Mesenchymal stem cell (in vitro differentiated cells and primary cell): ENCODE measurements at regions not wholly inside any gene's neighbourhood (a gene's known extent, or its start where the extent isn't known, plus 50 kb on each side); places are given as distances from the start of the nearest gene placed in this dataset.

Experiments
- DNase-seq: peaks from one replicate; pipeline ENCODE4 v3.0.0-alpha.2; 2013
- H2AFZ ChIP-seq: one replicate; pipeline ENCODE4 v1.6.1; 2013; ENCODE audit warnings: low read depth, mild to moderate bottlenecking, control low read depth, inconsistent platforms, low read length, moderate library complexity
- H2AK5ac ChIP-seq: 2 replicates; pipeline ENCODE4 v1.6.1; 2013; ENCODE audit warnings: low read length, moderate library complexity, mild to moderate bottlenecking, inconsistent platforms; ENCODE audit not compliant: severe bottlenecking
- H2BK120ac ChIP-seq: one replicate; pipeline ENCODE4 v1.6.1; 2013; ENCODE audit warnings: low read depth, mild to moderate bottlenecking, inconsistent platforms, low read length, moderate library complexity
- H2BK12ac ChIP-seq, 2 experiments: one replicate each; pipeline ENCODE4 v1.6.1; 2013; ENCODE audit warnings: inconsistent platforms in 2 of 2, low read length in 2 of 2, mild to moderate bottlenecking in 2 of 2, moderate library complexity in 2 of 2, control low read depth in 1 of 2
- H2BK15ac ChIP-seq: one replicate; pipeline ENCODE4 v1.6.1; 2013; ENCODE audit warnings: mild to moderate bottlenecking, low read depth, inconsistent platforms; ENCODE audit not compliant: poor library complexity, severe bottlenecking
- H2BK5ac ChIP-seq: 2 replicates; pipeline ENCODE4 v1.6.1; 2013; ENCODE audit warnings: low read depth, mild to moderate bottlenecking, low read length, control low read depth, inconsistent platforms; ENCODE audit not compliant: poor library complexity, severe bottlenecking
- H3K14ac ChIP-seq, 2 experiments: one replicate each; pipeline ENCODE4 v1.6.1; 2013; ENCODE audit warnings: inconsistent platforms in 2 of 2, low read length in 2 of 2, control low read depth in 1 of 2, mild to moderate bottlenecking in 1 of 2, moderate library complexity in 1 of 2
- H3K18ac ChIP-seq, 2 experiments: one replicate each; pipeline ENCODE4 v1.6.1; 2013; ENCODE audit warnings: inconsistent platforms in 2 of 2, low read length in 2 of 2, control low read depth in 1 of 2, low read depth in 1 of 2, mild to moderate bottlenecking in 1 of 2
- H3K23ac ChIP-seq, 2 experiments: one replicate each; pipeline ENCODE4 v1.6.1; 2013; ENCODE audit warnings: inconsistent platforms in 2 of 2, low read length in 2 of 2, mild to moderate bottlenecking in 2 of 2, moderate library complexity in 2 of 2, control low read depth in 1 of 2
- H3K27ac ChIP-seq: 2 replicates; pipeline ENCODE4 v1.5.1; 2013; ENCODE audit warnings: mild to moderate bottlenecking, moderate library complexity, low read length, control low read depth, inconsistent platforms; ENCODE audit not compliant: poor library complexity, severe bottlenecking
- H3K27me3 ChIP-seq, 2 experiments: 2 replicates each; pipeline versions ENCODE4 v1.6.1 to v1.7.0; 2013; ENCODE audit warnings: low read length in 2 of 2, mild to moderate bottlenecking in 2 of 2, moderate library complexity in 2 of 2, control low read depth in 1 of 2, inconsistent platforms in 1 of 2; ENCODE audit not compliant: control insufficient read depth in 1 of 2, insufficient read depth in 1 of 2
- H3K36me3 ChIP-seq, 2 experiments: 2 replicates each; pipeline versions ENCODE4 v1.6.1 to v1.7.0; 2013; ENCODE audit warnings: low read length in 2 of 2, control low read depth in 1 of 2, inconsistent platforms in 1 of 2, low read depth in 1 of 2, mild to moderate bottlenecking in 1 of 2; ENCODE audit not compliant: insufficient read depth in 2 of 2, control insufficient read depth in 1 of 2
- H3K4ac ChIP-seq, 2 experiments: one replicate each; pipeline ENCODE4 v1.6.1; 2013; ENCODE audit warnings: inconsistent platforms in 2 of 2, low read length in 2 of 2, mild to moderate bottlenecking in 2 of 2, moderate library complexity in 2 of 2, control low read depth in 1 of 2, low read depth in 1 of 2
- H3K4me1 ChIP-seq: 2 replicates; pipeline ENCODE4 v1.6.1; 2013; ENCODE audit warnings: low read depth, low read length, control low read depth; ENCODE audit not compliant: control insufficient read depth, insufficient read depth
- H3K4me2 ChIP-seq: 2 replicates; pipeline ENCODE4 v1.6.1; 2013; ENCODE audit warnings: low read length, mild to moderate bottlenecking, inconsistent platforms; ENCODE audit not compliant: poor library complexity, severe bottlenecking
- H3K4me3 ChIP-seq, 2 experiments: 2 replicates each; pipeline versions ENCODE4 v1.5.1 to v1.7.0; 2013; ENCODE audit warnings: low read length in 2 of 2, mild to moderate bottlenecking in 2 of 2, control low read depth in 1 of 2, low read depth in 1 of 2; ENCODE audit not compliant: insufficient read depth in 1 of 2
- H3K79me1 ChIP-seq: replicated peaks from 2 replicates; pipeline ENCODE4 v1.6.1; 2013; ENCODE audit warnings: mild to moderate bottlenecking, control low read depth, low read length, inconsistent platforms; ENCODE audit not compliant: poor library complexity, severe bottlenecking
- H3K9ac ChIP-seq: 2 replicates; pipeline ENCODE4 v1.7.0; 2013; ENCODE audit warnings: mild to moderate bottlenecking, low read length, moderate library complexity
- H3K9me3 ChIP-seq: 2 replicates; pipeline ENCODE4 v1.7.0; 2013; ENCODE audit warnings: mild to moderate bottlenecking, low read length; ENCODE audit not compliant: control insufficient read depth
- H4K8ac ChIP-seq: one replicate; pipeline ENCODE4 v1.6.1; 2013; ENCODE audit warnings: inconsistent platforms, mild to moderate bottlenecking, low read length, moderate library complexity
- H4K91ac ChIP-seq: one replicate; pipeline ENCODE4 v1.6.1; 2013; ENCODE audit warnings: mild to moderate bottlenecking, low read length, inconsistent platforms
- WGBS: methylation state at CpG from one replicate; pipeline ENCODE4 v1.1.7; 2013; ENCODE audit warnings: mixed read lengths; 5-methylcytosine and 5-hydroxymethylcytosine counted together

DNA sequence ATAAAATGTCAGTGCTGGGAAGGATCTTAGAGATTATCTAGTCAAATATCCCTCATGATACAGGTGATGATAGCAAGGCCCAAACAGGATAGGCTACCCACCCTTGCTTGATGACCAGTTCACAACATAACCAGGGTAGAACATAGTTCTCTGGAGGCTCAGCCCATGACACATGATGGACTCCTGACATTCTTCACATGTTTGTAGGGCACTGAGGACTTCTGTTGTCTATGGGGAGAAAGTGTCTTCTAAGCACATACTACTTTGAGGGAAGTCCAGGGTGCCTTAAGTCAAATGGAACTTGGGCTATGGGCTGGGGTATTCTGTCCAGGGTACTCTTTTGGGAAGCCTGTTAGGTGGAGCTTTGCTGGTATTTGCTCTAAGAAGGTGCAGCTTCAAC lies 148.9 kb downstream of the GLUL start:
- Histone ChIP-seq H3K4me3 (no peak overlapping the region), H3K9me3 (no peaks in the 10 kb centered on the region), H3K79me1 (no peaks in the 10 kb centered on the region), H3K9ac (no peak overlapping the region), H3K27me3 (peaks cover 0 to 2% of the 10 kb centered on the region in 2 experiments), H2BK120ac (no peak overlapping the region), H3K14ac (no peak overlapping the region), H3K36me3 (no peaks in the 10 kb centered on the region), H3K27ac (no peak overlapping the region), H3K4me2 (no peak overlapping the region), H2AFZ (no peak overlapping the region), H2BK12ac (no peak overlapping the region), H3K4me1 (no peaks in the 10 kb centered on the region), H4K91ac (no peak overlapping the region), H2BK15ac (no peak overlapping the region), H4K8ac (no peak overlapping the region), H2AK5ac (no peak overlapping the region), H3K4ac (no peak overlapping the region), H3K23ac (no peak overlapping the region), H3K18ac (no peak overlapping the region), H2BK5ac (no peak overlapping the region)
- no peak for DNase-seq

DNA sequence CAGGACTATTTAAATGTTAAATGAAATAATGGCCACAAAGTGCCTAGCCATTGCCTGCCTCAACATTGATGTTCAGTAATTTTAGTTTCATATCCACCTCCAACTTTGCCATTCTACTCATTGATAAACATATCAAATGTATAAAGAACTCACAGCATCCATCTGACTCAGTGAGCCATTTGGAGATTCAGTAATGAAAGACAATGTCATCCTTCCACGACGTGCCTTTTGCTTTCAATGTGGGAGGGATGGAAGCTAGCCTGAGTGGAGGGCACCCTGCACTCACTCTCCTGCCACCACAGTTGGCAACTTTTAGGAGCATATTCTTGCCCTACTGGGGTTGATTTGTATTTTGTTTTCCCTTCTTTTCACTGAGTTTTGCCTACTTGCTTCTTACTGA lies 151.5 kb downstream of the GLUL start:
- Histone ChIP-seq H3K14ac (no peak overlapping the region), H2BK15ac (no peak overlapping the region), H3K23ac (no peak overlapping the region), H3K4me3 (no peak overlapping the region), H3K79me1 (no peaks in the 10 kb centered on the region), H3K4me2 (no peak overlapping the region), H3K36me3 (no peaks in the 10 kb centered on the region), H2BK5ac (no peak overlapping the region), H3K27me3 (no peaks in the 10 kb centered on the region), H3K18ac (no peak overlapping the region), H3K27ac (no peak overlapping the region), H4K91ac (no peak overlapping the region), H3K4me1 (no peaks in the 10 kb centered on the region), H2AK5ac (no peak overlapping the region), H2AFZ (no peak overlapping the region), H3K4ac (no peak overlapping the region), H2BK120ac (no peak overlapping the region), H2BK12ac (no peak overlapping the region), H3K9ac (no peak overlapping the region), H3K9me3 (no peaks in the 10 kb centered on the region), H4K8ac (no peak overlapping the region)
- no peak for DNase-seq
- WGBS, result 83% methylated on average over 2 of the region's 2 CpGs

DNA sequence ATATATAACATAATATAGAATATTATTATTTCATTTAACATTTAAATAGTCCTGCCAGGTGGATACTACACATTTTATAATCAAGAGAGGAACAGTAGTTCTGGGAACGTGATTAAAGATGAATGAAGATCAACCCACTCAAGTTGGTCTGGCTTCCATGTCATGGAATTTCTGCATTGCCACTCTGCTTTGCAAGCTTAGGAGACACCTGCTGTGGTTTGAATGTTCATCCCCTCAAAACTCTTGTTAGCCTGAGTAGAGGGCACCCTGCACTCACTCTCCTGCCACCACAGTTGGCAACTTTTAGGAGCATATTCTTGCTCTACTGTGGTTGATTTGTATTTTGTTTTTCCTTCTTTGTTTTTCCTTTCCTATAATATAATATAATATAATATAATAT lies 153.2 kb downstream of the GLUL start:
- Histone ChIP-seq H3K27me3 (no peaks in the 10 kb centered on the region), H2BK5ac (no peak overlapping the region), H2AK5ac (no peak overlapping the region), H3K14ac (no peak overlapping the region), H3K4ac (no peak overlapping the region), H3K18ac (no peak overlapping the region), H4K91ac (no peak overlapping the region), H2AFZ (no peak overlapping the region), H3K36me3 (no peaks in the 10 kb centered on the region), H3K4me3 (no peak overlapping the region), H3K79me1 (no peaks in the 10 kb centered on the region), H2BK15ac (no peak overlapping the region), H3K23ac (no peak overlapping the region), H3K4me1 (no peaks in the 10 kb centered on the region), H3K27ac (no peak overlapping the region), H3K9ac (no peak overlapping the region), H3K9me3 (no peaks in the 10 kb centered on the region), H2BK12ac (no peak overlapping the region), H2BK120ac (no peak overlapping the region), H4K8ac (no peak overlapping the region), H3K4me2 (no peak overlapping the region)
- WGBS, result 67% methylated on average over 1 of the region's 1 CpG
- DNase-seq, result no peak

DNA sequence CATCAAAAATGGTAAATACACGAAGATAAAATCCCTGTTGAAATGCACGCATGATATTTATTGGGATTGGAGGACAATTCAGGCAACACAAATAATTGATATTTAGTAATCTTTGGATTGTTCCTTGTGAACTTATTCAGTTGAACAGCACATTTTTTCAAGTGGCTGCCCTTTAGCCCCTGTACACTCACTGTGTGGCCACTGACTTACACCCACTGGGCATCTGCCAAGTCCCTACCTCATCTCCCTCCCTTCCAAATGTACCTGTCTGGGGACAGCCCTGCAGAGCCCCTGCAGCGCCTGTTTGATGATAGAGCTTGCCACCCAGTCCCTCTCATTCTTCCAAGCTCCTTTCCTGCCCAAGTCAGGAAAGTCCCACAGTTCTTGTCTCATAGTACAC lies 154.3 kb downstream of the GLUL start:
- Histone ChIP-seq H2AK5ac (no peak overlapping the region), H3K4me3 (no peak overlapping the region), H2AFZ (no peak overlapping the region), H3K18ac (no peak overlapping the region), H3K9ac (no peak overlapping the region), H3K9me3 (no peaks in the 10 kb centered on the region), H2BK5ac (no peak overlapping the region), H3K23ac (no peak overlapping the region), H4K8ac (no peak overlapping the region), H3K27me3 (no peaks in the 10 kb centered on the region), H3K36me3 (no peaks in the 10 kb centered on the region), H3K4me2 (no peak overlapping the region), H3K4me1 (no peaks in the 10 kb centered on the region), H3K4ac (no peak overlapping the region), H3K14ac (no peak overlapping the region), H3K79me1 (no peaks in the 10 kb centered on the region), H4K91ac (no peak overlapping the region), H3K27ac (no peak overlapping the region), H2BK15ac (no peak overlapping the region), H2BK120ac (no peak overlapping the region), H2BK12ac (no peak overlapping the region)
- no peak for DNase-seq
- 83% methylated on average over 3 of the region's 3 CpGs for WGBS
